Keratinocyte (primary cell): ENCODE measurements at regions not wholly inside any gene's neighbourhood (a gene's known extent, or its start where the extent isn't known, plus 50 kb on each side); places are given as distances from the start of the nearest gene placed in this dataset.

ENCODE experiments used
- DNase-seq: peaks from one replicate; pipeline ENCODE4 v3.0.0-alpha.2; 2011; ENCODE audit warnings: low read depth, missing footprints, low spot score
- FAIRE-seq: peaks from 2 replicates; lab custom pipeline; 2011; peaks lifted over from hg19 to GRCh38; lab: Jason Lieb, UNC
- H2AFZ ChIP-seq: 2 replicates; pipeline ENCODE4 v1.6.0; 2012; ENCODE audit warnings: low read length, control low read depth, inconsistent platforms; ENCODE audit not compliant: control insufficient read depth
- H3K27ac ChIP-seq: 2 replicates; pipeline ENCODE4 v1.5.1; 2011; ENCODE audit warnings: low read length; ENCODE audit not compliant: control insufficient read depth, insufficient read depth
- H3K27me3 ChIP-seq: 3 replicates; pipeline ENCODE4 v1.6.0; 2011; ENCODE audit warnings: low read length; ENCODE audit not compliant: control insufficient read depth, insufficient read depth; ENCODE audit errors: extremely low read depth
- H3K36me3 ChIP-seq, 2 experiments: 2 replicates in 1 of 2; 3 replicates in 1 of 2; pipeline ENCODE4 v1.5.1; 2011; ENCODE audit warnings: low read length in 2 of 2, mild to moderate bottlenecking in 1 of 2; ENCODE audit not compliant: control insufficient read depth in 2 of 2, insufficient read depth in 2 of 2; ENCODE audit errors: extremely low read depth in 1 of 2
- H3K4me1 ChIP-seq: 3 replicates; pipeline ENCODE4 v1.5.1; 2011; ENCODE audit warnings: low read length; ENCODE audit not compliant: control insufficient read depth, insufficient read depth; ENCODE audit errors: extremely low read depth
- H3K4me2 ChIP-seq: 3 replicates; pipeline ENCODE4 v1.6.0; 2011; ENCODE audit warnings: low read depth, low read length; ENCODE audit not compliant: control insufficient read depth, insufficient read depth; ENCODE audit errors: extremely low read depth
- H3K4me3 ChIP-seq, 3 experiments: fragments of 200-600 bp in 1 of 3; sonication (generic) in 1 of 3; 2 replicates in 2 of 3; 3 replicates in 1 of 3; pipeline ENCODE4 v1.5.1; 2011 to 2016; ENCODE audit warnings: low read length in 3 of 3, mild to moderate bottlenecking in 3 of 3, control low read depth in 2 of 3, inconsistent platforms in 1 of 3, low read depth in 1 of 3, mixed read lengths in 1 of 3, mixed run types in 1 of 3, moderate library complexity in 1 of 3; ENCODE audit not compliant: control insufficient read depth in 2 of 3, insufficient read depth in 2 of 3; ENCODE audit errors: extremely low read depth in 1 of 3
- H3K79me2 ChIP-seq: 2 replicates; pipeline ENCODE4 v1.6.0; 2012; ENCODE audit warnings: low read length; ENCODE audit not compliant: control insufficient read depth, insufficient read depth
- H3K9ac ChIP-seq: 3 replicates; pipeline ENCODE4 v1.6.0; 2011; ENCODE audit warnings: low read length; ENCODE audit not compliant: control insufficient read depth, insufficient read depth; ENCODE audit errors: extremely low read depth
- H3K9me1 ChIP-seq: 3 replicates; pipeline ENCODE4 v1.6.0; 2011; ENCODE audit warnings: low read length; ENCODE audit not compliant: control insufficient read depth, insufficient read depth; ENCODE audit errors: extremely low read depth
- H3K9me3 ChIP-seq: 2 replicates; pipeline ENCODE4 v1.5.1; 2012; ENCODE audit warnings: low read depth, low read length; ENCODE audit not compliant: control insufficient read depth
- H4K20me1 ChIP-seq: 3 replicates; pipeline ENCODE4 v1.6.0; 2011; ENCODE audit warnings: low read length; ENCODE audit not compliant: control insufficient read depth, insufficient read depth; ENCODE audit errors: extremely low read depth
- EZH2 ChIP-seq: IDR thresholded peaks from one replicate; pipeline ENCODE4 v1.6.1; 2012; ENCODE audit warnings: inconsistent platforms, mild to moderate bottlenecking, low read length, moderate library complexity
- dilution Hi-C: fragments of 300-500 bp; cut with MboI; formaldehyde crosslinking; loops from one replicate; pipeline ENCODE4 v1.7.0; 2020; ENCODE audit warnings: low sequenced_read_pairs; ENCODE audit not compliant: extremely low pct_ligation_motif_present
- TF ChIP-seq, protein P1 (sequence below), 3 experiments: IDR thresholded peaks in 1 of 3; conservative IDR thresholded peaks in 1 of 3; optimal IDR thresholded peaks in 1 of 3; 2 replicates in 2 of 3; 3 replicates in 1 of 3; pipeline versions ENCODE3 to v1.5.1; 2011; ENCODE audit warnings: low read length in 3 of 3, mild to moderate bottlenecking in 3 of 3, moderate library complexity in 2 of 3, control low read depth in 1 of 3, inconsistent platforms in 1 of 3; ENCODE audit not compliant: insufficient read depth in 2 of 3; ENCODE audit errors: extremely low read depth in 1 of 3

DNA sequence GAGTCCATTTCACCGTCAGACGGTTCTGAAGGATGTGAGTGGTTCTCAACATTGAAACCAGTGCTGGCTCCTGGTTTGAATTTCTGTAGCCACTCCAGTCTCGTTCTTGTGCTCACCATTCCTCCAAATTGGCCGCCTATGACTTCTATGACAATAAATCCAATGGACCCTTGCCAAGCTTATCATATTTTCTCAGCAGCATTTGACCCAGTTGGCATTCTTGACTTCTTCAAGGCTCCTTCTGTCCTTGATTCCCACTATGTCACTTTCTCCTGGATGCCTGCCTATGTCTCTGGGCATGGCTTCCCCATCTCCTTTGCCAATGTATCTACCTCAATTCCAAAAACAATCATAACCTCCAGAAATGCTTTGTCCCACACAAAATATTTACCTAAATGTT lies 756.0 kb upstream of the NRSN1 start:
- Histone ChIP-seq H3K4me1 (no peaks in the 10 kb centered on the region), H3K36me3 (no peaks in the 10 kb centered on the region), H3K79me2 (no peaks in the 10 kb centered on the region), H3K27me3 (no peaks in the 10 kb centered on the region), H3K9me3 (no peaks in the 10 kb centered on the region), H3K4me3 (no peak overlapping the region), H3K9me1 (no peaks in the 10 kb centered on the region), H3K27ac (no peak overlapping the region), H2AFZ (no peak overlapping the region), H3K9ac (no peak overlapping the region), H3K4me2 (no peak overlapping the region), H4K20me1 (no peaks in the 10 kb centered on the region)
- dilution Hi-C loops = no loop called here
- FAIRE-seq = no peak
- no peak for DNase-seq
- TF ChIP-seq EZH2 = no peak
- TF ChIP-seq, protein P1, sequence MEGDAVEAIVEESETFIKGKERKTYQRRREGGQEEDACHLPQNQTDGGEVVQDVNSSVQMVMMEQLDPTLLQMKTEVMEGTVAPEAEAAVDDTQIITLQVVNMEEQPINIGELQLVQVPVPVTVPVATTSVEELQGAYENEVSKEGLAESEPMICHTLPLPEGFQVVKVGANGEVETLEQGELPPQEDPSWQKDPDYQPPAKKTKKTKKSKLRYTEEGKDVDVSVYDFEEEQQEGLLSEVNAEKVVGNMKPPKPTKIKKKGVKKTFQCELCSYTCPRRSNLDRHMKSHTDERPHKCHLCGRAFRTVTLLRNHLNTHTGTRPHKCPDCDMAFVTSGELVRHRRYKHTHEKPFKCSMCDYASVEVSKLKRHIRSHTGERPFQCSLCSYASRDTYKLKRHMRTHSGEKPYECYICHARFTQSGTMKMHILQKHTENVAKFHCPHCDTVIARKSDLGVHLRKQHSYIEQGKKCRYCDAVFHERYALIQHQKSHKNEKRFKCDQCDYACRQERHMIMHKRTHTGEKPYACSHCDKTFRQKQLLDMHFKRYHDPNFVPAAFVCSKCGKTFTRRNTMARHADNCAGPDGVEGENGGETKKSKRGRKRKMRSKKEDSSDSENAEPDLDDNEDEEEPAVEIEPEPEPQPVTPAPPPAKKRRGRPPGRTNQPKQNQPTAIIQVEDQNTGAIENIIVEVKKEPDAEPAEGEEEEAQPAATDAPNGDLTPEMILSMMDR (optimal IDR thresholded peaks at IDR 0.05 in 1 of 3, IDR thresholded peaks at IDR 0.05 in 1 of 3, conservative IDR thresholded peaks at IDR 0.05 in 1 of 3; ENCODE audit: extremely low read depth in 1 of 3, insufficient read depth in 2 of 3, low read length in 3 of 3) = no peak

DNA sequence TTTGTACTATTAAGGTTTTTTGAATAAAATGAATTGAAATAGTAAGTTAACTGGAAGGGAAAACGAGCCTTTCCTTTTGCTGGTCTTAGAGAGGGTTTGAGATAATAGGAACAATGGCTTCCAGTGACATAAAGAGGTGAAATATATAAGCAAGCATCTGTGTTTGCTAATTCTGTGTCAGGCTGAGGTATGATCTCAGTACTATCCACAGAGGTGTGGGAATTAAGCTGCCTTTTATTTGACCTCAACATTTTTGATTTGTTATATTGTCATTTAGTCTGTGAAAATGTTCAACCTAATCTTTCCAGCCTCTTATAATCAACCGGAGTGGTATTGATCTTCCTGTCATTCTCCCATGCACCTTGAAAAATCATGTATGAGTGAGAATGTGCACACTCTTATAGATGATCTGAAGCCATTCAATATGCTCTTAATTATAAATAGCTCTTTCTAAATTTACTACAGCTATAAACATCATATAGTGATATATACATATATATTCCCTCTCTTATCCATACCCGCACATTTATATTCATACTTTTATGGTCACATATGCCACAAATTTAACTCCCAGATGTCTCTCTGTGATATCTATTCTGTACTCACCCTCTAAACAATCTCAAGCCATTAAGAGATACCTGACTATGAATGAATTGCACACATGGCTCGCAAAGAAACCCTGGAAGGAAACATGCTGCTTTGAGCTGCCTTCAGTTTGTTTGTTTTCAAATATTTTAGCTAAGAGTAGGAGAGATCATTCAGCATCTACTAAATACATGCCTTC lies 754.7 kb upstream of the NRSN1 start:
- Histone ChIP-seq H3K27ac (no peak overlapping the region), H4K20me1 (no peaks in the 10 kb centered on the region), H3K27me3 (no peaks in the 10 kb centered on the region), H3K36me3 (no peaks in the 10 kb centered on the region), H3K79me2 (no peaks in the 10 kb centered on the region), H3K9me1 (no peaks in the 10 kb centered on the region), H3K9me3 (no peaks in the 10 kb centered on the region), H3K4me1 (no peaks in the 10 kb centered on the region), H3K4me3 (no peak overlapping the region), H3K9ac (no peak overlapping the region), H3K4me2 (no peak overlapping the region), H2AFZ (no peak overlapping the region)
- no peak for TF ChIP-seq EZH2
- TF ChIP-seq, protein P1 (optimal IDR thresholded peaks at IDR 0.05 in 1 of 3, IDR thresholded peaks at IDR 0.05 in 1 of 3, conservative IDR thresholded peaks at IDR 0.05 in 1 of 3; ENCODE audit: extremely low read depth in 1 of 3, insufficient read depth in 2 of 3, low read length in 3 of 3) = no peak
- dilution Hi-C loops = no loop called here
- no peak for FAIRE-seq
- DNase-seq = no peak
